HG02981 (cell line): ENCODE measurements at regions not wholly inside any gene's neighbourhood (a gene's known extent, or its start where the extent isn't known, plus 50 kb on each side); places are given as distances from the start of the nearest gene placed in this dataset.
"Not testable (repeated sequence)": the region's sequence is repeated elsewhere in the genome, so short reads cannot be mapped to it uniquely, and the experiment has no call there.

ENCODE experiments used
- ATAC-seq: cut with Tn5 transposase; IDR thresholded peaks from one replicate; pipeline ENCODE4 v1.9.1; 2021; ENCODE audit warnings: mild to moderate bottlenecking, moderate library complexity; ENCODE audit not compliant: unreplicated experiment

- no peak for ATAC-seq
Measured at GRCh38 chr13:71382285-71382684, 484.7 kb downstream of the DACH1 start.

- no peak for ATAC-seq
Measured at GRCh38 chr13:71380191-71380590, 486.8 kb downstream of the DACH1 start.

- no peak for ATAC-seq
Measured at GRCh38 chr13:71378961-71379905, 487.8 kb downstream of the DACH1 start.

- no peak for ATAC-seq
Measured at GRCh38 chr13:71374471-71375049, 492.4 kb downstream of the DACH1 start.

- ATAC-seq = no peak
Measured at GRCh38 chr13:71368336-71368735, 498.7 kb downstream of the DACH1 start.

- no peak for ATAC-seq
Measured at GRCh38 chr13:71360041-71360440, 507.0 kb downstream of the DACH1 start.

- no peak for ATAC-seq
Measured at GRCh38 chr13:71359641-71360040, 507.4 kb downstream of the DACH1 start.

GRCh38 chr13:71358218-71358617 is 508.8 kb downstream of the DACH1 start:
- ATAC-seq = no peak

GRCh38 chr13:71355010-71355409 is 512.0 kb downstream of the DACH1 start:
- ATAC-seq = no peak

- ATAC-seq = no peak
Measured at GRCh38 chr13:71350886-71351285, 516.1 kb downstream of the DACH1 start.

- ATAC-seq = not testable (repeated sequence)
Measured at GRCh38 chr13:71345856-71346255, 521.1 kb downstream of the DACH1 start.

- no peak for ATAC-seq
Measured at GRCh38 chr13:71339736-71340135, 527.3 kb downstream of the DACH1 start.

- no peak for ATAC-seq
Measured at GRCh38 chr13:71339005-71339404, 528.0 kb downstream of the DACH1 start.

GRCh38 chr13:71338070-71338469 is 528.9 kb downstream of the DACH1 start:
- ATAC-seq = no peak

- ATAC-seq = no peak
Measured at GRCh38 chr13:71327266-71327665, 539.7 kb downstream of the DACH1 start.

- no peak for ATAC-seq
Measured at GRCh38 chr13:71325556-71325955, 541.4 kb downstream of the DACH1 start.

GRCh38 chr13:71323266-71323665 is 543.7 kb downstream of the DACH1 start:
- no peak for ATAC-seq

- peak; percentile 58 for ATAC-seq
Measured at GRCh38 chr13:71320452-71320851, 546.6 kb downstream of the DACH1 start.

GRCh38 chr13:71316792-71317363 is 550.1 kb downstream of the DACH1 start:
- ATAC-seq = no peak

GRCh38 chr13:71312923-71313322 is 554.1 kb downstream of the DACH1 start:
- ATAC-seq = no peak

- no peak for ATAC-seq
Measured at GRCh38 chr13:71309905-71310304, 557.1 kb downstream of the DACH1 start.

- ATAC-seq = no peak
Measured at GRCh38 chr13:71306821-71307220, 560.2 kb downstream of the DACH1 start.
